ENCODE measurements at regions not wholly inside any gene's neighbourhood (a gene's known extent, or its start where the extent isn't known, plus 50 kb on each side); places are given as distances from the start of the nearest gene placed in this dataset.

GRCh38 chr3:194973366-194974000 is 287.8 kb downstream of the FAM43A start:
- ATAC-seq (ENCODE audit: insufficient number of reproducible peaks, low FRiP score, low read depth) (no peak), DNase-seq (ENCODE audit: low spot score) (no peak)
- Histone ChIP-seq H3K4me3 (no peak overlapping the region), H3K36me3 (no peaks in the 10 kb centered on the region), H3K27me3 (replicated peaks; ENCODE audit: insufficient read depth) (no peaks in the 10 kb centered on the region), H3K4me1 (ENCODE audit: control insufficient read depth in 1 of 2, low read depth in 2 of 2) (peaks cover 22 to 39% of the 10 kb centered on the region in 2 donors), H3K27ac (no peak overlapping the region), H3K9me3 (no peaks in the 10 kb centered on the region)
- no peak for TF ChIP-seq CTCF (IDR thresholded peaks at IDR 0.05)

- no peaks in the 10 kb centered on the region for H3K27me3 ChIP-seq (replicated peaks; ENCODE audit: insufficient read depth)
- DNase-seq (ENCODE audit: low spot score) (no peak), ATAC-seq (ENCODE audit: insufficient number of reproducible peaks, low FRiP score, low read depth) (no peak)
- H3K27ac ChIP-seq: no peak overlapping the region
- no peak overlapping the region for H3K4me3 ChIP-seq
- no peaks in the 10 kb centered on the region for H3K36me3 ChIP-seq
- no peaks in the 10 kb centered on the region for H3K9me3 ChIP-seq
- TF ChIP-seq CTCF (IDR thresholded peaks at IDR 0.05): no peak
- H3K4me1 ChIP-seq (ENCODE audit: control insufficient read depth in 1 of 2, low read depth in 2 of 2): peaks cover 22 to 39% of the 10 kb centered on the region in 2 donors
Measured at GRCh38 chr3:194974468-194975135, 288.9 kb downstream of the FAM43A start.

- H3K27ac ChIP-seq: peak overlapping the region; percentile 77 to 78
- no peaks in the 10 kb centered on the region for H3K27me3 ChIP-seq (replicated peaks; ENCODE audit: insufficient read depth)
- ATAC-seq (ENCODE audit: insufficient number of reproducible peaks, low FRiP score, low read depth) (peak; percentile 83), DNase-seq (ENCODE audit: low spot score) (peak; percentile 33)
- H3K36me3 ChIP-seq: no peaks in the 10 kb centered on the region
- TF ChIP-seq CTCF (IDR thresholded peaks at IDR 0.05): no peak
- peaks cover 22 to 39% of the 10 kb centered on the region in 2 donors for H3K4me1 ChIP-seq (ENCODE audit: control insufficient read depth in 1 of 2, low read depth in 2 of 2)
- H3K9me3 ChIP-seq: no peaks in the 10 kb centered on the region
- H3K4me3 ChIP-seq: no peak overlapping the region
Measured at GRCh38 chr3:194976049-194976451, 290.4 kb downstream of the FAM43A start.

- peak; percentile 62 for ATAC-seq (ENCODE audit: insufficient number of reproducible peaks, low FRiP score, low read depth)
- H3K27ac ChIP-seq: peak overlapping the region; percentile 77 to 78
Measured at GRCh38 chr3:194976874-194977273, 291.2 kb downstream of the FAM43A start.

More at GRCh38 chr3:194976874-194977273, 291.2 kb downstream of the FAM43A start:
- no peaks in the 10 kb centered on the region for H3K9me3 ChIP-seq
- no peak for DNase-seq (ENCODE audit: low spot score)
- peaks cover 22 to 39% of the 10 kb centered on the region in 2 donors for H3K4me1 ChIP-seq (ENCODE audit: control insufficient read depth in 1 of 2, low read depth in 2 of 2)
- H3K4me3 ChIP-seq: no peak overlapping the region
- H3K36me3 ChIP-seq: no peaks in the 10 kb centered on the region
- TF ChIP-seq CTCF (IDR thresholded peaks at IDR 0.05): no peak
- H3K27me3 ChIP-seq (replicated peaks; ENCODE audit: insufficient read depth): no peaks in the 10 kb centered on the region

All from thoracic aorta (tissue), 2 donors.